BE2C (cell line): ENCODE measurements at regions not wholly inside any gene's neighbourhood (a gene's known extent, or its start where the extent isn't known, plus 50 kb on each side); places are given as distances from the start of the nearest gene placed in this dataset.

ENCODE experiments used
- DNase-seq: peaks from one replicate; pipeline ENCODE4 v3.0.0-alpha.2; 2020
- H3K27me3 ChIP-seq: fragments of 250-450 bp; sonication (Bioruptor Pico); 2 replicates; pipeline ENCODE4 v1.5.1; 2020; ENCODE audit warnings: mild to moderate bottlenecking
- H3K36me3 ChIP-seq: fragments of 250-450 bp; sonication (Bioruptor Pico); 2 replicates; pipeline ENCODE4 v1.5.1; 2020; ENCODE audit warnings: mild to moderate bottlenecking
- H3K4me1 ChIP-seq: fragments of 250-450 bp; sonication (Bioruptor Pico); 2 replicates; pipeline ENCODE4 v1.5.1; 2020
- H3K4me3 ChIP-seq: 2 replicates; pipeline ENCODE4 v1.5.1; 2011; ENCODE audit warnings: low read depth, low read length
- H3K9me3 ChIP-seq: fragments of 250-450 bp; sonication (Bioruptor Pico); 2 replicates; pipeline ENCODE4 v1.5.1; 2020
- CTCF ChIP-seq: IDR thresholded peaks from 2 replicates; pipeline ENCODE4 v1.5.1; 2012; ENCODE audit warnings: mild to moderate bottlenecking, low read depth, low read length

- Histone ChIP-seq H3K27me3 (no peaks in the 10 kb centered on the region), H3K36me3 (no peaks in the 10 kb centered on the region), H3K4me3 (no peak overlapping the region), H3K4me1 (no peaks in the 10 kb centered on the region), H3K9me3 (no peaks in the 10 kb centered on the region)
- DNase-seq = no peak
- no peak for TF ChIP-seq CTCF
These were observed 1128.4 kb downstream of the TSN start for GRCh38 chr2:122883849-122884248.

GRCh38 chr2:122884889-122885288, 1129.4 kb downstream of the TSN start:
- H3K4me3 ChIP-seq = no peak overlapping the region
- no peaks in the 10 kb centered on the region for H3K4me1 ChIP-seq
- H3K9me3 ChIP-seq = no peaks in the 10 kb centered on the region
- DNase-seq = no peak
- H3K36me3 ChIP-seq = no peaks in the 10 kb centered on the region
- TF ChIP-seq CTCF = no peak
- no peaks in the 10 kb centered on the region for H3K27me3 ChIP-seq

- Histone ChIP-seq H3K27me3 (no peaks in the 10 kb centered on the region), H3K4me1 (no peaks in the 10 kb centered on the region), H3K4me3 (no peak overlapping the region), H3K9me3 (no peaks in the 10 kb centered on the region), H3K36me3 (no peaks in the 10 kb centered on the region)
- DNase-seq = no peak
- TF ChIP-seq CTCF = no peak
These were observed 1130.0 kb downstream of the TSN start for GRCh38 chr2:122885436-122885835.

- no peaks in the 10 kb centered on the region for H3K4me1 ChIP-seq
- no peak for DNase-seq
These were observed 1131.2 kb downstream of the TSN start for GRCh38 chr2:122886479-122887145.

GRCh38 chr2:122899614-122900013, 1125.5 kb upstream of the CNTNAP5 start:
- DNase-seq = no peak

More at GRCh38 chr2:122886479-122887145, 1131.2 kb downstream of the TSN start:
- no peak for TF ChIP-seq CTCF
- H3K27me3 ChIP-seq = no peaks in the 10 kb centered on the region
- no peaks in the 10 kb centered on the region for H3K36me3 ChIP-seq
- H3K4me3 ChIP-seq = no peak overlapping the region
- H3K9me3 ChIP-seq = no peaks in the 10 kb centered on the region

More at GRCh38 chr2:122899614-122900013, 1125.5 kb upstream of the CNTNAP5 start:
- Histone ChIP-seq H3K27me3 (no peaks in the 10 kb centered on the region), H3K9me3 (no peaks in the 10 kb centered on the region), H3K4me1 (no peaks in the 10 kb centered on the region), H3K4me3 (no peak overlapping the region), H3K36me3 (no peaks in the 10 kb centered on the region)
- no peak for TF ChIP-seq CTCF
